ENCODE measurements at regions not wholly inside any gene's neighbourhood (a gene's known extent, or its start where the extent isn't known, plus 50 kb on each side); places are given as distances from the start of the nearest gene placed in this dataset.

DNA sequence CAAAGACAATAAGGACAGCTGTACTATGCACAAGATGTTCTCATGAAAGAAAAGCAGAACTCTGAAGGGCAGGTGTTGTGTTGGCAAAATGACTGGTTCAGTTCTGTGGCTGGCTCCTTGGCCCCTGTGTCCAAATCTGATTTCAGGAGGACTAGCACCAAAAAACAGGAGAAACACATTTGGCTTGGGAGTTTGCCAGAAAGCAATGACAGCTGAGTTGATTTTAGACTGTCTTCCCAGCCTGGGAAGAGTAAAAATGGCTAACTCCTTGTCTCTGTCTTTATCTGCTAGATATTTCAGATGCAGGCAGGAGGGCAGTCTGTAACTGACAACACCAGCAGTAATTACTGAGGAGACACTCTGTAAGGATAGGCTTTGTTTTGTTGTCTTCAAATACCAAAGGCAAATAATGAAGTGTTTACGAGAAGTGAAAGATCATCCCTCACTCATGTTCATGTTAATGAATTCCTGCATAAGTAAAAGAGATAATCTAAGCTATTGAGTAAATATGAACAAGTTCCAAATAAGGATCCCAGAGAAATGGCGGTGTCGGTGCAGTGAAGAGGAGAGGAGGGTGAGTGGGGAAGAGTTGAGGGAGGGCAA lies 989.0 kb downstream of the CDH11 start:
- H3K4me3 ChIP-seq (ENCODE audit: low read depth, low read length) = no peak overlapping the region
- no peak for DNase-seq (ENCODE audit: low read depth, low spot score)
- in situ Hi-C loops (cut with HindIII; ENCODE audit: low sequenced_read_pairs) = no loop called here
- TF ChIP-seq, protein P1, sequence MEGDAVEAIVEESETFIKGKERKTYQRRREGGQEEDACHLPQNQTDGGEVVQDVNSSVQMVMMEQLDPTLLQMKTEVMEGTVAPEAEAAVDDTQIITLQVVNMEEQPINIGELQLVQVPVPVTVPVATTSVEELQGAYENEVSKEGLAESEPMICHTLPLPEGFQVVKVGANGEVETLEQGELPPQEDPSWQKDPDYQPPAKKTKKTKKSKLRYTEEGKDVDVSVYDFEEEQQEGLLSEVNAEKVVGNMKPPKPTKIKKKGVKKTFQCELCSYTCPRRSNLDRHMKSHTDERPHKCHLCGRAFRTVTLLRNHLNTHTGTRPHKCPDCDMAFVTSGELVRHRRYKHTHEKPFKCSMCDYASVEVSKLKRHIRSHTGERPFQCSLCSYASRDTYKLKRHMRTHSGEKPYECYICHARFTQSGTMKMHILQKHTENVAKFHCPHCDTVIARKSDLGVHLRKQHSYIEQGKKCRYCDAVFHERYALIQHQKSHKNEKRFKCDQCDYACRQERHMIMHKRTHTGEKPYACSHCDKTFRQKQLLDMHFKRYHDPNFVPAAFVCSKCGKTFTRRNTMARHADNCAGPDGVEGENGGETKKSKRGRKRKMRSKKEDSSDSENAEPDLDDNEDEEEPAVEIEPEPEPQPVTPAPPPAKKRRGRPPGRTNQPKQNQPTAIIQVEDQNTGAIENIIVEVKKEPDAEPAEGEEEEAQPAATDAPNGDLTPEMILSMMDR (IDR thresholded peaks at IDR 0.05; ENCODE audit: low read depth, low read length) = no peak

GRCh38 chr16:64132190-64132589 lies 989.7 kb downstream of the CDH11 start:
- TF ChIP-seq, protein P1 (IDR thresholded peaks at IDR 0.05; ENCODE audit: low read depth, low read length) = no peak
- in situ Hi-C loops (cut with HindIII; ENCODE audit: low sequenced_read_pairs) = no loop called here
- DNase-seq (ENCODE audit: low read depth, low spot score) = no peak

DNA sequence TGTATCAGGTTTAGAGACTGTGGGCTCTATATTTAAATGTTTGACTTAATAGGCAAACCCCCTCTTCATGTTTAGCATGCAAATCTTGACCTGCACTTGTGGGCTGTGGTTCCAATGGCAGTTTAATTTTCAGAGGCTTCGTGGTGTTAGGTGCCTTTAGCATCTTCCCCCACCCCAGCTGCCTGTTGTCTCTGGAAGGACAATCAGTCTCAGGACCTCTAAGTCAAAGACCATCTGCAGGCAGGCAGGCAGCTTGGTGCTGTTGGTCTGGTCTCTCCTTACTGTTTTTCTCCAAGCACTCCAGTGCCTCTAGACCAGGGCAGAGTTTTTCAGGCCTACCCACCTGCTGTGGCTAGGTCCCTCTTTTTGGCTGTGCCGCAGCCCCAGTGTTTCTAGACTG lies 990.4 kb downstream of the CDH11 start:
- no peak for DNase-seq (ENCODE audit: low read depth, low spot score)
- in situ Hi-C loops (cut with HindIII; ENCODE audit: low sequenced_read_pairs) = no loop called here
- TF ChIP-seq, protein P1 (IDR thresholded peaks at IDR 0.05; ENCODE audit: low read depth, low read length) = no peak
- no peak overlapping the region for H3K4me3 ChIP-seq (ENCODE audit: low read depth, low read length)

More at GRCh38 chr16:64132190-64132589, 989.7 kb downstream of the CDH11 start:
- H3K4me3 ChIP-seq (ENCODE audit: low read depth, low read length) = no peak overlapping the region

DNA sequence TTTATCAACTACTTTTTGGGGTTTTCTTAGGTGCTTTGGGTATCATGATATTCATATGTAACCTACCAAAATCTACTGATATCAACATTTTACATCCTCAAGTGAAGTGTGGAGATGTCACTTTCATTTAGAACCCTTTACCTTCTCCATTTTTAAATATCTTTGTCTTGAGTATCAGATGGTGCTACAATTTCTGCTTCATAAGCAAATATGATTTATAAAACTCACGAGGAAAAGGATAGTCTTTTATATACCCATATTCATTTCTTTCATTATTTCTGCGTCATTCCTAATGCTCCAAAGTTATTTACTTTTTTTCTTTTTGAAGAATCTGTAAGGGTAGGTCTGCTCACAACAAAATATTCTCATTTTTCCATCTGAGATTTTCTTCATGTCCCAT lies 991.7 kb downstream of the CDH11 start:
- no peak for DNase-seq (ENCODE audit: low read depth, low spot score)
- no peak overlapping the region for H3K4me3 ChIP-seq (ENCODE audit: low read depth, low read length)
- in situ Hi-C loops (cut with HindIII; ENCODE audit: low sequenced_read_pairs) = no loop called here
- TF ChIP-seq, protein P1 (IDR thresholded peaks at IDR 0.05; ENCODE audit: low read depth, low read length) = no peak

GRCh38 chr16:64122177-64122576 lies 999.7 kb downstream of the CDH11 start:
- peak; percentile 8 for DNase-seq (ENCODE audit: low read depth, low spot score)
- H3K4me3 ChIP-seq (ENCODE audit: low read depth, low read length) = no peak overlapping the region
- in situ Hi-C loops (cut with HindIII; ENCODE audit: low sequenced_read_pairs) = no loop called here
- TF ChIP-seq, protein P1 (IDR thresholded peaks at IDR 0.05; ENCODE audit: low read depth, low read length) = no peak

GRCh38 chr16:64121473-64121872 lies 1000.4 kb downstream of the CDH11 start:
- DNase-seq (ENCODE audit: low read depth, low spot score) = peak; percentile 7
- in situ Hi-C loops (cut with HindIII; ENCODE audit: low sequenced_read_pairs) = no loop called here

More at GRCh38 chr16:64121473-64121872, 1000.4 kb downstream of the CDH11 start:
- no peak overlapping the region for H3K4me3 ChIP-seq (ENCODE audit: low read depth, low read length)
- TF ChIP-seq, protein P1 (IDR thresholded peaks at IDR 0.05; ENCODE audit: low read depth, low read length) = no peak
